Adrenal gland (tissue), 5 donors: ENCODE measurements at regions not wholly inside any gene's neighbourhood (a gene's known extent, or its start where the extent isn't known, plus 50 kb on each side); places are given as distances from the start of the nearest gene placed in this dataset.

Experiments
- CTCF ChIP-seq, 6 experiments: fragments of 450-650 bp in 4 of 6; fragments of 200-600 bp in 2 of 6; sonication (generic) in 1 of 6; IDR thresholded peaks; 1 replicate in 5 of 6; 2 replicates in 1 of 6; pipeline versions ENCODE4 v1.5.1 to v1.8.0; 2016 to 2021; ENCODE audit warnings: antibody characterized with exemption in 6 of 6, mild to moderate bottlenecking in 2 of 6, moderate library complexity in 1 of 6
- POLR2A ChIP-seq, 2 donors: fragments of 450-650 bp; IDR thresholded peaks; one replicate each; pipeline ENCODE4 v1.6.1; 2017; ENCODE audit warnings: antibody characterized with exemption in 2 of 2, mild to moderate bottlenecking in 2 of 2, moderate library complexity in 1 of 2
- donor health status: DM: no; HTN: no; CAD: no.

GRCh38 chr3:25150199-25150598 lies 277.9 kb upstream of the RARB start:
- no peak for TF ChIP-seq CTCF (IDR thresholded peaks at IDR 0.05)
- no peak for TF ChIP-seq POLR2A (IDR thresholded peaks at IDR 0.05)
